ENCODE measurements at regions not wholly inside any gene's neighbourhood (a gene's known extent, or its start where the extent isn't known, plus 50 kb on each side); places are given as distances from the start of the nearest gene placed in this dataset.

DNA sequence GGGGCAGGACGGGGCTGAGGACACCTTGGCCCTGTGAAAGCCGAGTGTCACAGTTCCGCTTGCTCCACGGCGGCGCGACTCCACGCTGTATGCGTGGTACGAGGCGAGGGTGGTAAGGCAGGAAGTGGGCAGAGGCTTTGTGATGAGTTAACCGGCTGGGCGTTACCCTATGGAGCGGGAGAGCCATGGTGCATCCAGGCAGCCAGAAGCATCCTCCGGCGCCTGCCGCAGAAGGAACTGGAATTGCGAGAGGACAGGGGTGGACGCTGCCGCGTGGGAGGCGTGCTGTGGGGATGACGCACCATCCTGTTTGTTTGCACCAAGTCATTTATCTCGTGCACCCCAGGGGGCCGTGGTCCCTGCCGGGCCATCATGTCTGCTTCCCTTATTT lies 643.9 kb downstream of the BRD1 start:
- Histone ChIP-seq H3K36me3 (ENCODE audit: control insufficient read depth, insufficient read depth, low read length) (no peaks in the 10 kb centered on the region), H3K4me3 (ENCODE audit: insufficient read depth, low read depth, low read length, poor library complexity, severe bottlenecking) (no peak overlapping the region), H3K4me1 (ENCODE audit: control insufficient read depth, insufficient read depth, low read length, poor library complexity, severe bottlenecking) (no peaks in the 10 kb centered on the region), H3K27ac (ENCODE audit: insufficient read depth, low read length, poor library complexity, severe bottlenecking) (no peak overlapping the region), H3K27me3 (replicated peaks; ENCODE audit: control insufficient read depth, insufficient read depth, low read length, poor library complexity, severe bottlenecking) (no peaks in the 10 kb centered on the region), H3K9me3 (ENCODE audit: control insufficient read depth, low read length) (no peaks in the 10 kb centered on the region)
- no peak for DNase-seq

DNA sequence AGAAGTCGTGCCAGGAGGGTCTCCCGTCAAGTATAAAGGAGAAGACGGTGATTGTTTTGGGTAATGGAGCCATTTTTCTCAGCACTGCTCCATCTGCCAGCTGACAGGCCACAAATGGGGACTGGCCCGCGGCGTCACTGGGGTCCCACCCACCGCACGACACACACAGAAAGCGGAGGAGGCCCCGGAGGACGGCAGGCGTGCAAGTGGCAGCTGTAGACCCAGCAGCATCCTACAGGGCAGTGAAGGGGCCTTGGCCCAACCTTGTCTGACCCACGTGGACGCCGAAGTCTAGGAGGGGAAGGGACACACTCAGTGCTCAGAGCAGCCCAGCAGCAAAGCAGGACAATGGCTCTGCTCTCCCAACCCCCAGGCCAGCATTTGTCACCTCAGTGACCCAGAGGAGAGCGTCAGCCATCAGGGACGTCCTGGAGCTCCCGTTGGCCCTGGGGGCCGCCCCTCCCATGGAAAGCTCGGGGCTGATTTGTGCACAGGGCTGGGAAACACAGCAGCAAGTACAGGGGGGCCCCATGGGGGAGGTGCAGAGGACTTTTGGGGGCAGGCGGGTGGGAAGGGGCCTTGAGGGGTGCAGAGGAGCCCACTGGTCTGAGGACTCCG lies 644.4 kb downstream of the BRD1 start:
- H3K36me3 ChIP-seq (ENCODE audit: control insufficient read depth, insufficient read depth, low read length): no peaks in the 10 kb centered on the region
- no peaks in the 10 kb centered on the region for H3K27me3 ChIP-seq (replicated peaks; ENCODE audit: control insufficient read depth, insufficient read depth, low read length, poor library complexity, severe bottlenecking)
- DNase-seq: no peak
- H3K27ac ChIP-seq (ENCODE audit: insufficient read depth, low read length, poor library complexity, severe bottlenecking): no peak overlapping the region
- H3K4me3 ChIP-seq (ENCODE audit: insufficient read depth, low read depth, low read length, poor library complexity, severe bottlenecking): no peak overlapping the region
- no peaks in the 10 kb centered on the region for H3K4me1 ChIP-seq (ENCODE audit: control insufficient read depth, insufficient read depth, low read length, poor library complexity, severe bottlenecking)
- no peaks in the 10 kb centered on the region for H3K9me3 ChIP-seq (ENCODE audit: control insufficient read depth, low read length)

DNA sequence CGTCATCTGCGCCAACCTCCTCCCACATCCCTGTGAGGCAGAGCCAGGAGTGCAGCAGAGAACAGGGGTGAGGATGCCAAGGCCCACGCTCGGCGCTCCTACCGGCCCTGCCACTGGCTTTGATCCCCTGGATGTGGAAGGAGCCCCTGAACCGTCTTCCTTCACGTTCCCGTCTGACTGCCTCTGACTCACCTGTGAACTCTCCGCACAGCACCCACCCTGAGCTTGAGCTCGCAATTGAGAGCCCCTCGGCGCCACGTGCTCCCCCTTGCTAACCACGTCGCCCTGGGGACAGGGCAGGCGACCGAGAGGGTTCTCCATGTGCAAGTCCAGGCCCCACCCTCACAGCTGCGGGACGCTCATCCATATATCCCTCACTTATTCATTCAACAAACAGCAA lies 645.3 kb downstream of the BRD1 start:
- Histone ChIP-seq H3K36me3 (ENCODE audit: control insufficient read depth, insufficient read depth, low read length) (no peaks in the 10 kb centered on the region), H3K4me1 (ENCODE audit: control insufficient read depth, insufficient read depth, low read length, poor library complexity, severe bottlenecking) (no peaks in the 10 kb centered on the region), H3K9me3 (ENCODE audit: control insufficient read depth, low read length) (no peaks in the 10 kb centered on the region), H3K27me3 (replicated peaks; ENCODE audit: control insufficient read depth, insufficient read depth, low read length, poor library complexity, severe bottlenecking) (no peaks in the 10 kb centered on the region), H3K4me3 (ENCODE audit: insufficient read depth, low read depth, low read length, poor library complexity, severe bottlenecking) (no peak overlapping the region), H3K27ac (ENCODE audit: insufficient read depth, low read length, poor library complexity, severe bottlenecking) (no peak overlapping the region)
- no peak for DNase-seq

DNA sequence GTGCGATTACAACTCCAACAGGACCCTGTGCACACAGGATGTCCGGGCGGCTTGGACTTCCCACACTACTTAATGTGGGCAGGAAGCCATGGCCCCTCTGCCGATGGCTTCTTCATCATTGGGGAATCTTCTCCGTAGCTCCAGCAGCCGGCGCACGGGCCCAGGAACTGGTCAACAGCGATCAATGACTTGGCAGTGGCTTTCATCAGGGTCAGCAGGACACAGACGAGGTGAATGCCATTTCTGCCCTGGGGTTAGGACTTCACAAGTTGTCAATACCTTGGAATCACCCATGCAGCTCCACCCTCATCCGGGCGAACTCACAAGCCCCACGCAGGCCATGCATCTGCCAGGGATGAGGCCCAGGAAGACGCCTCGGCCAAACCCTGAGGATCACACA lies 645.7 kb downstream of the BRD1 start:
- no peaks in the 10 kb centered on the region for H3K4me1 ChIP-seq (ENCODE audit: control insufficient read depth, insufficient read depth, low read length, poor library complexity, severe bottlenecking)
- DNase-seq: no peak
- H3K4me3 ChIP-seq (ENCODE audit: insufficient read depth, low read depth, low read length, poor library complexity, severe bottlenecking): no peak overlapping the region
- no peaks in the 10 kb centered on the region for H3K27me3 ChIP-seq (replicated peaks; ENCODE audit: control insufficient read depth, insufficient read depth, low read length, poor library complexity, severe bottlenecking)
- H3K36me3 ChIP-seq (ENCODE audit: control insufficient read depth, insufficient read depth, low read length): no peaks in the 10 kb centered on the region
- no peaks in the 10 kb centered on the region for H3K9me3 ChIP-seq (ENCODE audit: control insufficient read depth, low read length)
- no peak overlapping the region for H3K27ac ChIP-seq (ENCODE audit: insufficient read depth, low read length, poor library complexity, severe bottlenecking)

DNA sequence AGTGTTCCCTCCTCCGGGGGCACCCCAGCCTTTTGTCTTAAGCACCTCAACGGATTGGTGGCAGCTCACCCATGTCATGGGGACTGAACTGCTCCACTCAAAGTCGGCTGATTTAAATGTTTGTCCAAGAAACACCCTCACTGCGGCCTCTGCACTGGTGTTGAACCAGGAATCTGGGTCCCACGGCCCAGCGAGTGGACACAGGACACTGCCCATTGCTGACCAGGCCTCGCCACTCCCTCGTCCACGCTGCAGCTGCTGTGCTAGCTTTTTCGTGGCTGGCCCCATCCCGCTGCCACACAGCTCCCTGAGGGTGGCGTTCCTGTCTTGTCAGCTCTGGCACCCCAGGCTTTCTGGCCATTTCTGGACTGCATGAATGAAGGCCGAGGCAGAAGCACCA lies 646.2 kb downstream of the BRD1 start:
- H3K36me3 ChIP-seq (ENCODE audit: control insufficient read depth, insufficient read depth, low read length): no peaks in the 10 kb centered on the region
- DNase-seq: no peak
- no peaks in the 10 kb centered on the region for H3K4me1 ChIP-seq (ENCODE audit: control insufficient read depth, insufficient read depth, low read length, poor library complexity, severe bottlenecking)
- H3K27ac ChIP-seq (ENCODE audit: insufficient read depth, low read length, poor library complexity, severe bottlenecking): no peak overlapping the region
- no peaks in the 10 kb centered on the region for H3K27me3 ChIP-seq (replicated peaks; ENCODE audit: control insufficient read depth, insufficient read depth, low read length, poor library complexity, severe bottlenecking)
- H3K4me3 ChIP-seq (ENCODE audit: insufficient read depth, low read depth, low read length, poor library complexity, severe bottlenecking): no peak overlapping the region
- no peaks in the 10 kb centered on the region for H3K9me3 ChIP-seq (ENCODE audit: control insufficient read depth, low read length)

DNA sequence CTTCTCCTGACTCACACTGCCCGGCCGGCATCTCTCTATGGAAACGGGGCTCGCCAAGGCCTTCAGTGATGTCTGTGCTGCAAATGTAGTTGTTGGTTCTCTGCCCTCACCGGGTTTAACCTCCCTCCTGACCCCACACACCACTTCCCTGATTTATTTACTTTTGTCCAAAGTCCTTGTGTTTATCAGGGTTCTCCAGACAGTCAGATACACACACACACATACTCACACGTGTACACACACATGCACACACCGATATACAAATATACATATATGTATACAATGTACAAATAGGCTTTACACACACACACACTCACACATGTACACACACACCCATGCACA lies 647.0 kb downstream of the BRD1 start:
- Histone ChIP-seq H3K27ac (ENCODE audit: insufficient read depth, low read length, poor library complexity, severe bottlenecking) (no peak overlapping the region), H3K36me3 (ENCODE audit: control insufficient read depth, insufficient read depth, low read length) (no peaks in the 10 kb centered on the region), H3K9me3 (ENCODE audit: control insufficient read depth, low read length) (no peaks in the 10 kb centered on the region), H3K4me1 (ENCODE audit: control insufficient read depth, insufficient read depth, low read length, poor library complexity, severe bottlenecking) (no peaks in the 10 kb centered on the region), H3K4me3 (ENCODE audit: insufficient read depth, low read depth, low read length, poor library complexity, severe bottlenecking) (no peak overlapping the region), H3K27me3 (replicated peaks; ENCODE audit: control insufficient read depth, insufficient read depth, low read length, poor library complexity, severe bottlenecking) (no peaks in the 10 kb centered on the region)
- no peak for DNase-seq

DNA sequence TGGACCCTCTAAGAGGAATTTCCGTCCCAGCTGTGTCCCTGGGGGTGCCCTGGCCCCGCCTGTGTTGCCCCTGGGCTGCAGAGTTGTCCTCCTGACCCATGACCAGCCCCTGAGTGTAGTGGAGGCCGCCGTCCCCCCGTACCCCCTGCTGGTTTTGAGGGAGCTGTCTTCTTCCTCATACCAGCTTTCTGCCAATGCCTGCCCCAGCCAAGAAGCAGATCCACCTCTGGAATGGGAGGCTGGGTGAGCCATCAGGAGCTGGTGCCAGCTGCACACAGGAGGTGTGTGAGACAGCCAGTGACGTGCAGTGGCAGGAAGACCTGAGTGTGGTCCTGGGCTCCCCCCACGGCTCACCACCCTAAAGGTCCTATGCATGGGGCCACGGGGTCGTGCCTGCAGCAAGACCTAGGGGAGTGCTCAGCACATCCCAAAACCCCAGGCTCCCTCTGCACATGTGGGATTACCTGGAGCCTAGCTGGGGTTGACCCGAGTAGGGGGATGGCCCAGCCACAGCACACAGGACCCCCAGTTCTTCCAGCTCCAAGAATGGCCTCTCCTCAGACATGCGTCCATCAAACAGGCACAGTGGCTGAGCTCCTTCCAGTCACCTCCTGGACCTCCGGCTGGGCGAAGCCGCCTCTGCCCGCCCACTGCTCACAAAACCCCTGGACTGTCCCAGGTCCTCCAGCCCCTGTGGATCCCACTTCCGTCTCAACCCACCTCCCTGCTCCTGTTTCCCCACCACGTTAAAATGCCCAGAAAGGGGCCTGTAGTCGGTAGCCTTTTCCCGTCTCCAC lies 647.6 kb downstream of the BRD1 start:
- Histone ChIP-seq H3K27ac (ENCODE audit: insufficient read depth, low read length, poor library complexity, severe bottlenecking) (no peak overlapping the region), H3K4me1 (ENCODE audit: control insufficient read depth, insufficient read depth, low read length, poor library complexity, severe bottlenecking) (no peaks in the 10 kb centered on the region), H3K27me3 (replicated peaks; ENCODE audit: control insufficient read depth, insufficient read depth, low read length, poor library complexity, severe bottlenecking) (no peaks in the 10 kb centered on the region), H3K36me3 (ENCODE audit: control insufficient read depth, insufficient read depth, low read length) (no peaks in the 10 kb centered on the region), H3K4me3 (ENCODE audit: insufficient read depth, low read depth, low read length, poor library complexity, severe bottlenecking) (no peak overlapping the region), H3K9me3 (ENCODE audit: control insufficient read depth, low read length) (no peaks in the 10 kb centered on the region)
- no peak for DNase-seq

DNA sequence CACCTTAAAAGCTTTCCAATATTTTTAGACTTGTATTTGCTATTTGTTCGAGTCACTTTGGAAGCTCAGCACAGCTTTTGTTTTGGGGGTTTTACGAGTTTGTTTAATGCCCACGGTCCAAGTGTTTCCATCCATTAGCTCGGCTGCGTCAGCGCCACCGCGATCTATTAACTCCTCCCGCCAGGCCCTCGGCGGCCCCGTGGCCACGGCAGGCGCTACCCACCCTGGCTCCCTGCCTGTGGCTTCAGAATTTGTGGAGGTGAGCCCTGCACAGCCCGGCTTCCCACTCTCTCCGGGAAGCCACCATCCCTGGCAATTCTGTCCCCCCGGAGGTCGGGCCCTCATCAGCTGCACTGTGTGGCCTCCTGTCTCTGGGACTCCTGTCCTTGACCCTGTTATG lies 648.5 kb downstream of the BRD1 start:
- Histone ChIP-seq H3K27ac (ENCODE audit: insufficient read depth, low read length, poor library complexity, severe bottlenecking) (no peak overlapping the region), H3K4me1 (ENCODE audit: control insufficient read depth, insufficient read depth, low read length, poor library complexity, severe bottlenecking) (no peaks in the 10 kb centered on the region), H3K9me3 (ENCODE audit: control insufficient read depth, low read length) (no peaks in the 10 kb centered on the region), H3K36me3 (ENCODE audit: control insufficient read depth, insufficient read depth, low read length) (no peaks in the 10 kb centered on the region), H3K27me3 (replicated peaks; ENCODE audit: control insufficient read depth, insufficient read depth, low read length, poor library complexity, severe bottlenecking) (no peaks in the 10 kb centered on the region), H3K4me3 (ENCODE audit: insufficient read depth, low read depth, low read length, poor library complexity, severe bottlenecking) (no peak overlapping the region)
- DNase-seq: no peak

DNA sequence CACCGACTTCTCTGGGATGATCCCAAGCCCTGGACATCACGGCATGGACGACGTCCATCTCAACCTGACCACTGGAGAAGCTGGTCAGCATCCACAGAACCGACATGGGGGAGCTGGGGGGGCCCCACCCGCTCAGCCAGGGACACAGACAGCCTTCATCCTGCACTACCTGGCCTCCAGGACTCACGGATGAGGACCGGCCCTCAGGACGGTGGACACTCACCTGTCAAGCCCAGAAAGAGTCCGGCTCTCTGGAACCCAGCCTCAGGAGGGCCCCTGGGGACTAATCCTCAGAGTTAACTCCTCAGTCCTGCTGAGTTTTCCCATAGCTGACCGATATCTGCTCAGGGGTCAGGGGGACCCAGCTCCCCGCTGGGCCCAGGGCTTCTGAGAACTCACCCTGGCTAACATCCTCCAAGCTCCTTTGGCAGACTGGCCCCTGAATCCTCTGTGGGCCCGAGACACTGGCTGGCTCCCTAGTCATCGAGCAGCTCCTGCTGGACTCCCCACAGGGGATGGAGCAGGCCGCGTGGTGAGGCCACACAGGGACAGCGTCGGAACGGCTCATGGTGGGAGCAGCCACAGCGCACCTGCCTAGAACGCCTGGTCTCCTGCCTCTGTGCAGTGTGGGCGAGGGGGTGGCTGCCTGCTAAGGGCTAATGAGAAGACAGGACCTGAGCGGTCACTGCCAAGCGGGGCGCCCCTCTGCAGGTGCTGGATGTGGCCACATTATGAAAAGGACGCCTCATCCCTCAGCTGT lies 649.2 kb downstream of the BRD1 start:
- no peak overlapping the region for H3K4me3 ChIP-seq (ENCODE audit: insufficient read depth, low read depth, low read length, poor library complexity, severe bottlenecking)
- H3K9me3 ChIP-seq (ENCODE audit: control insufficient read depth, low read length): no peaks in the 10 kb centered on the region
- DNase-seq: no peak
- H3K27me3 ChIP-seq (replicated peaks; ENCODE audit: control insufficient read depth, insufficient read depth, low read length, poor library complexity, severe bottlenecking): no peaks in the 10 kb centered on the region
- no peak overlapping the region for H3K27ac ChIP-seq (ENCODE audit: insufficient read depth, low read length, poor library complexity, severe bottlenecking)
- no peaks in the 10 kb centered on the region for H3K4me1 ChIP-seq (ENCODE audit: control insufficient read depth, insufficient read depth, low read length, poor library complexity, severe bottlenecking)
- no peaks in the 10 kb centered on the region for H3K36me3 ChIP-seq (ENCODE audit: control insufficient read depth, insufficient read depth, low read length)

DNA sequence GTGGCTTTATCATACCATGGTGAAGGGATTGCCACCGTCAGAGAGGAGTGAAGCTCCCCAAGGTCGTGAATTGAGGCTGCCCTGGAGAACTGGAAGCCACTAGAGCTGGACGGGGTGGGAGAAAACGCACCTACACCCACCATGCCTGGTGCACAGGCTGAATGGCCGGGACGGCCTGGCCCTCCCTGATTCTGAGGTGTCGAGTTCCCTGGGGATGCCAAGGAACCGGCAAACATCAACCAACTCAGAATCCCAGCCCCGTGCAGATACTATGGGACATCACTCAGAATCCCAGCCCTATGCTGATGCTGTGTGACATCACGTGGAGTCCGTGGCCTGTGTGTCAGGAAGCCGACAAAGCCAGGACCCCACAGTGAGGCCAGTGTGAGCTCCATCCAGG lies 650.0 kb downstream of the BRD1 start:
- DNase-seq: no peak
- H3K27ac ChIP-seq (ENCODE audit: insufficient read depth, low read length, poor library complexity, severe bottlenecking): no peak overlapping the region
- H3K36me3 ChIP-seq (ENCODE audit: control insufficient read depth, insufficient read depth, low read length): no peaks in the 10 kb centered on the region
- H3K27me3 ChIP-seq (replicated peaks; ENCODE audit: control insufficient read depth, insufficient read depth, low read length, poor library complexity, severe bottlenecking): no peaks in the 10 kb centered on the region
- no peaks in the 10 kb centered on the region for H3K4me1 ChIP-seq (ENCODE audit: control insufficient read depth, insufficient read depth, low read length, poor library complexity, severe bottlenecking)
- no peak overlapping the region for H3K4me3 ChIP-seq (ENCODE audit: insufficient read depth, low read depth, low read length, poor library complexity, severe bottlenecking)
- H3K9me3 ChIP-seq (ENCODE audit: control insufficient read depth, low read length): no peaks in the 10 kb centered on the region
